ENCODE measurements at regions not wholly inside any gene's neighbourhood (a gene's known extent, or its start where the extent isn't known, plus 50 kb on each side); places are given as distances from the start of the nearest gene placed in this dataset.
A peak's percentile ranks its signal among the peaks of the same experiment; 100 is the strongest.

DNA sequence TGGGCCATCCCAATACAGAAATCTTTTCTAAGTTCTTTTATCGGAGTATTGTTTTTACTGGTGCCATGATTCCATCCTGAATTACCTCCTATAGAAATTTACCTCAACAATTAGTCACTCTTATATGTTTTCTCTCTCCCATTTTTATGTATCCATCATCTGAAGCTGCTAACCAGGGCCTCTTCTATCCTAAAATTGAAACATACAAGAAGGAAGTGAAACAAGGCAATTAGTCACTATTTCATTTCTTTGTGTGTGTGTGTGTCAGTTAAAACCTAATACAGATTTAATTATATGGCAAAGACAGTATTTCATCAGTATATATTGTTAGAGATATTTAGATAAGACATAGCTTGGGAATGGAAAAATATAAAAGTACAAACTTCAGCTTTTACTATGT, 148.4 kb upstream of the AHR start:
- TF ChIP-seq, protein P1, sequence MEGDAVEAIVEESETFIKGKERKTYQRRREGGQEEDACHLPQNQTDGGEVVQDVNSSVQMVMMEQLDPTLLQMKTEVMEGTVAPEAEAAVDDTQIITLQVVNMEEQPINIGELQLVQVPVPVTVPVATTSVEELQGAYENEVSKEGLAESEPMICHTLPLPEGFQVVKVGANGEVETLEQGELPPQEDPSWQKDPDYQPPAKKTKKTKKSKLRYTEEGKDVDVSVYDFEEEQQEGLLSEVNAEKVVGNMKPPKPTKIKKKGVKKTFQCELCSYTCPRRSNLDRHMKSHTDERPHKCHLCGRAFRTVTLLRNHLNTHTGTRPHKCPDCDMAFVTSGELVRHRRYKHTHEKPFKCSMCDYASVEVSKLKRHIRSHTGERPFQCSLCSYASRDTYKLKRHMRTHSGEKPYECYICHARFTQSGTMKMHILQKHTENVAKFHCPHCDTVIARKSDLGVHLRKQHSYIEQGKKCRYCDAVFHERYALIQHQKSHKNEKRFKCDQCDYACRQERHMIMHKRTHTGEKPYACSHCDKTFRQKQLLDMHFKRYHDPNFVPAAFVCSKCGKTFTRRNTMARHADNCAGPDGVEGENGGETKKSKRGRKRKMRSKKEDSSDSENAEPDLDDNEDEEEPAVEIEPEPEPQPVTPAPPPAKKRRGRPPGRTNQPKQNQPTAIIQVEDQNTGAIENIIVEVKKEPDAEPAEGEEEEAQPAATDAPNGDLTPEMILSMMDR (IDR thresholded peaks at IDR 0.05): no peak
- no peaks in the 10 kb centered on the region for H3K27me3 ChIP-seq
- no peak overlapping the region for H3K27ac ChIP-seq
- no peak overlapping the region for H3K4me3 ChIP-seq
- intact Hi-C loops (cut with DNase I; ENCODE audit: low total_unique reads): no loop called here
- no peaks in the 10 kb centered on the region for H3K4me1 ChIP-seq
- H3K9me3 ChIP-seq: no peaks in the 10 kb centered on the region
- no peak for DNase-seq
- no peaks in the 10 kb centered on the region for H3K36me3 ChIP-seq

DNA sequence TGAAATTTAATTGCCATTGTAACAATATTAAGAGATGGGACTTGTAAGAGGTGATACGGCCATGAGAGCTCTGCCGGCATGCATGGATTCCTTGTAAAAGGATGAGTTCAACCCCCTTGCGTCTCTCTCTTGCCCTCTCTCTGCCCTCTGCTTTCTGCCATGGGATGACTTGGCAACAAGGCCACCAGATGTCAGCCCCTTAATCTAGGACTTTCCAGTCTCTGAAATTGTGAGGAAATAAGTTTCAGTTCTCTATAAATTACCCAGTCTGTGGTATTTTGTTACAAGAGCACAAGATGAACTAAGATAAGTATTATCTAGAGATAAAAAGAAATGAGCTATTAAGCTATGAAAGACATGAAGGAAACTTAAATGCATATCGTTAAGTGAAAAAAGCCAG, 145.7 kb upstream of the AHR start:
- no peaks in the 10 kb centered on the region for H3K9me3 ChIP-seq
- TF ChIP-seq, protein P1 (IDR thresholded peaks at IDR 0.05): no peak
- H3K27me3 ChIP-seq: no peaks in the 10 kb centered on the region
- intact Hi-C loops (cut with DNase I; ENCODE audit: low total_unique reads): no loop called here
- H3K36me3 ChIP-seq: no peaks in the 10 kb centered on the region
- no peak overlapping the region for H3K27ac ChIP-seq
- H3K4me3 ChIP-seq: no peak overlapping the region
- no peaks in the 10 kb centered on the region for H3K4me1 ChIP-seq
- DNase-seq: peak in 1 of 2 donors; percentile 20

DNA sequence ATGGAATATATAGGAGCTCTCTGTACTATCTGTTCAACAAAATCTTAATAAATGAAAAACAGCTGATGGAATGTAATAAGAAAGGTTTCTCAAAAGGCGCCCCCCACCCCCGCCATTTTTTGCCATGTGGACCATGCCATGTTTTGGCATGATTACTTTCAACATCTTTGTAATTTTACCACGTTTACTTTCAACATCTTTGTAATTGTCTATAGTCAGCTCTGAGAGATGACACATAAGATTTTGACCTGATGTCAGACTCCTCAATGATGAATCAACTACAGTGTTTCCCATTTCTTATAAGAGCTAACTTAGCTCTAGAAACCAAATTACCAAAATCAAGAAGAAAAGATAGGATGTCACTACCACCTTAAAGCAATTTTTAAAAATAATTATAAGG, 144.9 kb upstream of the AHR start:
- H3K36me3 ChIP-seq: no peaks in the 10 kb centered on the region
- intact Hi-C loops (cut with DNase I; ENCODE audit: low total_unique reads): no loop called here
- no peak for DNase-seq
- no peaks in the 10 kb centered on the region for H3K27me3 ChIP-seq
- no peak overlapping the region for H3K27ac ChIP-seq
- H3K4me3 ChIP-seq: no peak overlapping the region
- no peaks in the 10 kb centered on the region for H3K9me3 ChIP-seq
- H3K4me1 ChIP-seq: no peaks in the 10 kb centered on the region
- TF ChIP-seq, protein P1 (IDR thresholded peaks at IDR 0.05): no peak

DNA sequence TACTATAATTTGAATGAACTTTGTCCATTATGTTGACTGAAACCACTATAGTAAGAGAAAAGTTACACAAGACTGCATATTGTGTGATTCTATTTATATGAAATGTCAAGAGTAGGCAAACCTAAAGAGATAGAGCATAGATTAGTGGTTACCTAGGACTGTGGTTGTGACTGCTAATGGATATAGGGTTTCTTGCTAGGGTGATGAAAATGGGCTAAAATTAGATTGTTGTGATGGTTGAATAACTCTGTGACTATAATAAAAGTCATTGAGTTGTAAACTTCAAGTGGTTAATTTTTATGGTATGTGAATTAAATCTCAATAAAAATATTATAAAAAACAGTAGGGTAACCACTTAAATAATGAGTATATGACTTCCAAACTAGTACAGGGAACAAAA, 142.9 kb upstream of the AHR start:
- H3K4me1 ChIP-seq: no peaks in the 10 kb centered on the region
- TF ChIP-seq, protein P1 (IDR thresholded peaks at IDR 0.05): no peak
- no peak for DNase-seq
- H3K36me3 ChIP-seq: no peaks in the 10 kb centered on the region
- H3K9me3 ChIP-seq: no peaks in the 10 kb centered on the region
- intact Hi-C loops (cut with DNase I; ENCODE audit: low total_unique reads): no loop called here
- no peaks in the 10 kb centered on the region for H3K27me3 ChIP-seq
- no peak overlapping the region for H3K27ac ChIP-seq
- no peak overlapping the region for H3K4me3 ChIP-seq

DNA sequence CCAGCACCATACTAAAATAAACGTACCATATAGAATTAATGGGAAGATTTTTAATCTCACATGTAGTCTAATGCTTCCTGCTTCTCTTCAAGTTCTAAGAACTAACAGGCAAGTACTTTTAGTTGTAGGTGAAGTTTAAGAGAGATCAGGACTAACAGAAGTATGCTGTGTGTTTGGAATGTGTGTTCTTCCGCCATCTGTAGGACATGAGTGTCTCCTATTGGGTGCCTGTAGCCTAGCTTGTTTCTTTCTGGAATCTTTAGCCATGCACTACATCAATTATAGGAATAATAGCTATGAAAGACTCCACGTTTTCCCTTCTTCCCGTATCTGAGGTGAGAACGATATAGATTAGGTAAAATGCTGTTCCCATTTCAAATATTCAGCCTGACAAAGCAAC, 140.2 kb upstream of the AHR start:
- TF ChIP-seq, protein P1 (IDR thresholded peaks at IDR 0.05): no peak
- Histone ChIP-seq H3K4me3 (no peak overlapping the region), H3K27me3 (no peaks in the 10 kb centered on the region), H3K4me1 (no peaks in the 10 kb centered on the region), H3K27ac (no peak overlapping the region), H3K36me3 (no peaks in the 10 kb centered on the region), H3K9me3 (no peaks in the 10 kb centered on the region)
- no peak for DNase-seq
- intact Hi-C loops (cut with DNase I; ENCODE audit: low total_unique reads): no loop called here

DNA sequence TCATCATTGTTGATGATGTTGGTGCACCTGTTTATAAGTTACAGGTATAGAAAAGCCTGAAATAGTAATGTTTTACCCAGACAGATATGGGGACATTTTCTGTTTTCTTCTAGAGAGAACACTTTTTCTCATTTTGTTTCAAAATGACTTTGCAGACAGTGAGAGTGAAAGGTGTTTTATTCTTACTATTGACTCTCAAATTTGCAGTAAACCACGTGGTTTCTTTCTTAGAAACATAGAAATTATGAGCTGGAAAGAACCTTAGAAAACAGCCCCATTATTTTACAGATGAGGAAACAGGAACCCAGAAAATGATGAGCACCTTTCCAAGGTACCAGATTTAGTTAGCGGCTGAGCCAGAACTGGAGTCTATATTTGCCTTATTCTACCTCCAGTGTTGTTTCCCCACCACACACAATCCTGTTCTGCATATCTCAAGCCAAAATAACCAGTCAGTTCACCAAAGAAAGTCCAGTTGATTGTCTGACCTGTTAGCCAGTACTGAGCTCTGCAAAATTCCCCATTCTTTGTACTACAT, 138.9 kb upstream of the AHR start:
- Histone ChIP-seq H3K4me3 (no peak overlapping the region), H3K36me3 (no peaks in the 10 kb centered on the region), H3K4me1 (no peaks in the 10 kb centered on the region), H3K9me3 (no peaks in the 10 kb centered on the region), H3K27me3 (no peaks in the 10 kb centered on the region), H3K27ac (no peak overlapping the region)
- DNase-seq: no peak
- TF ChIP-seq, protein P1 (IDR thresholded peaks at IDR 0.05): no peak
- intact Hi-C loops (cut with DNase I; ENCODE audit: low total_unique reads): no loop called here

Measured in tibial artery (tissue), 4 donors.